HCT116 (cell line): ENCODE measurements at regions not wholly inside any gene's neighbourhood (a gene's known extent, or its start where the extent isn't known, plus 50 kb on each side); places are given as distances from the start of the nearest gene placed in this dataset.

Experiments used
- ATAC-seq: fragments of 200-7000 bp; cut with Tn5 transposase; 2 replicates; pipeline ENCODE4 v1.9.1; 2020; ENCODE audit warnings: mild to moderate bottlenecking, moderate library complexity
- BruUV-seq: library from RNA; stranded (reverse); fragments of 400-500 nt; replicated peaks from 2 replicates; lab custom pipeline; 2021; lab: Mats Ljungman, UMichigan
- CTCF ChIA-PET: fragments of 300-600 bp; sonication (Branson Sonifier 250); formaldehyde crosslinking; loops from one replicate; lab custom pipeline; 2021; ENCODE audit warnings: antibody characterized with exemption; lab: Charles Lee
- POLR2A ChIA-PET: fragments of 300-600, 350-600 bp; sonication (Branson Sonifier 250); formaldehyde crosslinking; loops from one replicate; lab custom pipeline; 2021; ENCODE audit warnings: antibody characterized with exemption; lab: Charles Lee
- RAD21 ChIA-PET, 2 experiments: fragments of 300-600 bp; sonication (Branson Sonifier 250); formaldehyde crosslinking; loops; one replicate each; lab custom pipeline; 2023; ENCODE audit warnings: low total read pairs in 2 of 2; ENCODE audit not compliant: uncharacterized antibody in 2 of 2, unreplicated experiment in 2 of 2, low non-redundant PET in 1 of 2; lab: Charles Lee
- DNase-seq: peaks from one replicate; pipeline ENCODE4 v3.0.0-alpha.2; 2010; ENCODE audit warnings: low read depth, low spot score
- H2AFZ ChIP-seq: fragments of 200-600 bp; shearing (Covaris generic), sonication (generic); 2 replicates; pipeline ENCODE4 v1.6.1; 2017; ENCODE audit warnings: low read depth, mixed run types, mixed read lengths, antibody characterized with exemption, low read length; ENCODE audit not compliant: poor library complexity, severe bottlenecking
- H3K27ac ChIP-seq: 2 replicates; pipeline ENCODE4 v1.5.1; 2012; ENCODE audit warnings: low read depth, low read length
- H3K27me3 ChIP-seq: fragments of 200-600 bp; sonication (generic); 2 replicates; pipeline ENCODE4 v1.6.1; 2016; ENCODE audit warnings: mixed run types, low read length, mixed read lengths; ENCODE audit not compliant: insufficient read depth
- H3K36me3 ChIP-seq, 2 experiments: fragments of 200-500 bp in 1 of 2; fragments of 200-600 bp in 1 of 2; sonication (Bioruptor generic) in 1 of 2; sonication (generic) in 1 of 2; 2 replicates each; pipeline versions ENCODE4 v1.5.1 to v1.6.1; 2014 to 2016; ENCODE audit warnings: low read length in 2 of 2, inconsistent platforms in 1 of 2, mixed read lengths in 1 of 2, mixed run types in 1 of 2; ENCODE audit not compliant: insufficient read depth in 2 of 2, control insufficient read depth in 1 of 2
- H3K4me1 ChIP-seq, 2 experiments: fragments of 200-600 bp in 1 of 2; sonication (generic) in 1 of 2; 2 replicates each; pipeline versions ENCODE4 v1.5.1 to v1.6.1; 2012 to 2017; ENCODE audit warnings: low read length in 2 of 2, inconsistent platforms in 1 of 2, mild to moderate bottlenecking in 1 of 2, mixed read lengths in 1 of 2, mixed run types in 1 of 2, moderate library complexity in 1 of 2; ENCODE audit not compliant: insufficient read depth in 2 of 2, control insufficient read depth in 1 of 2
- H3K4me2 ChIP-seq: fragments of 200-600 bp; sonication (generic); 2 replicates; pipeline ENCODE4 v1.6.1; 2017; ENCODE audit warnings: mixed run types, low read length, mixed read lengths
- H3K4me3 ChIP-seq, 2 experiments: fragments of 200-600 bp in 1 of 2; sonication (generic) in 1 of 2; replicated peaks in 1 of 2; 2 replicates each; pipeline ENCODE4 v1.5.1; 2011 to 2016; ENCODE audit warnings: low read length in 2 of 2, control low read depth in 1 of 2, low read depth in 1 of 2, mild to moderate bottlenecking in 1 of 2, mixed read lengths in 1 of 2, mixed run types in 1 of 2
- H3K79me2 ChIP-seq: fragments of 200-600 bp; sonication (generic); 2 replicates; pipeline ENCODE4 v1.6.1; 2017; ENCODE audit warnings: mild to moderate bottlenecking, mixed run types, low read length, moderate library complexity, mixed read lengths; ENCODE audit not compliant: insufficient read depth
- H3K9ac ChIP-seq: fragments of 200-600 bp; sonication (generic); 2 replicates; pipeline ENCODE4 v1.6.1; 2016; ENCODE audit warnings: low read length, mixed read lengths
- H3K9me2 ChIP-seq: fragments of 200-600 bp; sonication (generic), shearing (Covaris generic); 2 replicates; pipeline ENCODE4 v1.6.1; 2017; ENCODE audit warnings: mixed run types, mild to moderate bottlenecking, moderate library complexity; ENCODE audit not compliant: insufficient read depth
- H3K9me3 ChIP-seq, 2 experiments: fragments of 200-500 bp in 1 of 2; fragments of 200-600 bp in 1 of 2; sonication (Bioruptor generic) in 1 of 2; sonication (generic) in 1 of 2; 2 replicates each; pipeline ENCODE4 v1.6.1; 2014 to 2017; ENCODE audit warnings: low read length in 2 of 2, mixed read lengths in 2 of 2, inconsistent platforms in 1 of 2, low read depth in 1 of 2, mild to moderate bottlenecking in 1 of 2, mixed run types in 1 of 2, moderate library complexity in 1 of 2; ENCODE audit not compliant: control insufficient read depth in 1 of 2, insufficient read depth in 1 of 2
- H4K20me1 ChIP-seq: fragments of 200-600 bp; sonication (generic), shearing (Covaris generic); 2 replicates; pipeline ENCODE4 v1.6.1; 2017; ENCODE audit warnings: mixed run types, mild to moderate bottlenecking, moderate library complexity; ENCODE audit not compliant: insufficient read depth
- CBX3 ChIP-seq: IDR thresholded peaks from 2 replicates; pipeline ENCODE4 v1.6.1; 2012; ENCODE audit warnings: low read depth
- CEBPB ChIP-seq: IDR thresholded peaks from 2 replicates; pipeline ENCODE4 v1.6.1; 2012; ENCODE audit warnings: low read depth
- EZH2 ChIP-seq: fragments of 200-600 bp; sonication (generic); IDR thresholded peaks from 2 replicates; pipeline ENCODE4 v1.6.1; 2017; ENCODE audit warnings: antibody characterized with exemption, mixed run types
- FOSL1 ChIP-seq: IDR thresholded peaks from 2 replicates; pipeline ENCODE4 v1.6.1; 2012; ENCODE audit warnings: low read depth
- JUND ChIP-seq: IDR thresholded peaks from 2 replicates; pipeline ENCODE4 v1.6.1; 2012
- POLR2A ChIP-seq: IDR thresholded peaks from 2 replicates; pipeline ENCODE4 v1.7.0; 2011; ENCODE audit warnings: borderline replicate concordance; ENCODE audit not compliant: insufficient read depth, insufficient read length; ENCODE audit errors: extremely low read depth
- RAD21 ChIP-seq: IDR thresholded peaks from 2 replicates; pipeline ENCODE4 v1.6.1; 2012; ENCODE audit warnings: low read depth, mild to moderate bottlenecking
- SIN3A ChIP-seq: IDR thresholded peaks from 2 replicates; pipeline ENCODE4 v1.6.1; 2012; ENCODE audit warnings: low read depth
- SP1 ChIP-seq: IDR thresholded peaks from 2 replicates; pipeline ENCODE4 v1.6.1; 2012; ENCODE audit warnings: low read depth
- SRF ChIP-seq: IDR thresholded peaks from 2 replicates; pipeline ENCODE4 v1.6.1; 2012; ENCODE audit warnings: low read depth
- TCF7L2 ChIP-seq: IDR thresholded peaks from 2 replicates; pipeline ENCODE4 v1.7.0; 2011; ENCODE audit warnings: borderline replicate concordance, inconsistent platforms; ENCODE audit not compliant: insufficient read depth, insufficient read length; ENCODE audit errors: extremely low read depth
- ZFX ChIP-seq: fragments of 450-650 bp; IDR thresholded peaks from 2 replicates; pipeline ENCODE4 v1.6.1; 2017
- ZNF274 ChIP-seq: fragments of 200-500 bp; sonication (Bioruptor generic); IDR thresholded peaks from 2 replicates; pipeline ENCODE4 v1.6.1; 2014; ENCODE audit warnings: mild to moderate bottlenecking, low read depth, low read length, inconsistent platforms
- intact Hi-C: fragments of 100-400 bp; cut with micrococcal nuclease; formaldehyde crosslinking; loops from 2 replicates; pipeline ENCODE4 v1.10.0; 2022
- TF ChIP-seq, protein P1 (sequence below), 3 experiments: fragments of 200-600 bp in 1 of 3; sonication (generic) in 1 of 3; IDR thresholded peaks in 2 of 3; conservative IDR thresholded peaks in 1 of 3; 2 replicates each; pipeline ENCODE4 v1.5.1; 2012 to 2017; ENCODE audit warnings: low read depth in 2 of 3, low read length in 2 of 3, antibody characterized with exemption in 1 of 3, borderline replicate concordance in 1 of 3, control low read depth in 1 of 3, mild to moderate bottlenecking in 1 of 3, mixed read lengths in 1 of 3, mixed run types in 1 of 3, moderate library complexity in 1 of 3; ENCODE audit not compliant: insufficient read depth in 1 of 3
- TF ChIP-seq, protein P2 (sequence below): IDR thresholded peaks from 2 replicates; pipeline ENCODE4 v1.6.1; 2012
- TF ChIP-seq, protein P3 (sequence below): IDR thresholded peaks from 2 replicates; pipeline ENCODE4 v1.6.1; 2012
- TF ChIP-seq, protein P4 (sequence below): IDR thresholded peaks from 2 replicates; pipeline ENCODE4 v1.6.1; 2012; ENCODE audit warnings: low read depth
- TF ChIP-seq, protein P5 (sequence below): IDR thresholded peaks from 2 replicates; pipeline ENCODE4 v1.6.1; 2011; ENCODE audit warnings: mild to moderate bottlenecking, low read length, moderate library complexity; ENCODE audit not compliant: insufficient replicate concordance; ENCODE audit errors: extremely low read depth

DNA sequence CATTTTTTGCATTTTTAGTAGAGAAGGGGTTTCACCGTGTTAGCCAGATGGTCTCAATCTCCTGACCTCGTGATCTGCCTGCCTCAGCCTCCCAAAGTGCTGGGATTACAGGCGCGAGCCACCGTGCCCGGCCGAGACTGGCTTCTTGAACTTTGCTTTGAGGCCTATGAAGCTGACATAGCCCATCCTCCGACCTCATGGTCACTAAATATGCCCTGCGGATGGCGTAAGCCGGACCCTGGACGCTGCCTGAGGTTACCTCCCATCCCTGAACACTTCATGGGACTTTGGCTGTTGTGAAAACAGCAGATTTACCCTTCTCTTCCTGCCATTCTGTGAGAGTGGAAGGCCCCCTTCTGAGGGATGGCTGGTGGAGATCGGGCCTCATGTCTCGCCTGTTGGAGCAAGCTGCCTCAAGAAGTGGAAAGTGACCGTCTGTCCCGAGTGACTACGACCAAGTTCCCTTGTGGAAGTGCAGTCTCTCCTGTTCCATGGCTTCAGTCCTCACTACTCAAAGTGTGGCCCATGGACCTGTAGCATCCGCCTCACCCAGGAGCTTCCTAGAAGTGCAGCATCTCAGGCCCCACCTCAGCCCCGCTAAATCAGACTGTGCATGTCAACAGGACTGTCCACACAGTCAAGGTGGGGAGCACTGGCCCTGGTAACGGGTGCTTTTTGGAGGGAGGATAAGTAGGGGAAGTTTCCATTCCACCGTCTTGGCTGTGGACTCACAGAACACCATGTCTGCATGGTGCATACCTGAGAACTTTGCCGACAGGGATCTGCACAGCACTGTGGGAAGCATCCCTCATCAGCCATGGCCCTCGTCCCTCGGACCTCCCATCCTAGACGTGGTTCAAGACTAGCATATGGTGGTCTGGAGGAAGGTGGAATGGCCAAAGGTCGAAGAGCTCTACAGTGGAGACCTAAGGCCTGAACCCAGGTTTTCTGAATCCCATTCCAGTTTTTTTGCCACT, 210.5 kb upstream of the SHH start:
- ChIA-PET RAD21 (no interaction called here), CTCF (no interaction called here), POLR2A (no interaction called here)
- no peaks in the 10 kb centered on the region for H3K36me3 ChIP-seq
- H2AFZ ChIP-seq = no peak overlapping the region
- H3K9me3 ChIP-seq = no peaks in the 10 kb centered on the region
- H3K9me2 ChIP-seq = no peaks in the 10 kb centered on the region
- H3K9ac ChIP-seq = no peak overlapping the region
- intact Hi-C loops = no loop called here
- no peaks in the 10 kb centered on the region for H4K20me1 ChIP-seq
- DNase-seq = no peak
- H3K4me3 ChIP-seq = no peak overlapping the region
- no peak overlapping the region for H3K4me2 ChIP-seq
- ATAC-seq = no peak
- no peaks in the 10 kb centered on the region for H3K79me2 ChIP-seq
- H3K27me3 ChIP-seq = no peaks in the 10 kb centered on the region
- no peak overlapping the region for H3K27ac ChIP-seq
- BruUV-seq = no TSS peak
- H3K4me1 ChIP-seq = no peaks in the 10 kb centered on the region
- TF ChIP-seq EZH2 (no peak), SIN3A (no peak), RAD21 (no peak), SP1 (no peak), POLR2A (no peak), SRF (no peak), TCF7L2 (no peak), CEBPB (no peak), FOSL1 (no peak), CBX3 (no peak), ZNF274 (no peak), ZFX (no peak), JUND (no peak)
- TF ChIP-seq, protein P1, sequence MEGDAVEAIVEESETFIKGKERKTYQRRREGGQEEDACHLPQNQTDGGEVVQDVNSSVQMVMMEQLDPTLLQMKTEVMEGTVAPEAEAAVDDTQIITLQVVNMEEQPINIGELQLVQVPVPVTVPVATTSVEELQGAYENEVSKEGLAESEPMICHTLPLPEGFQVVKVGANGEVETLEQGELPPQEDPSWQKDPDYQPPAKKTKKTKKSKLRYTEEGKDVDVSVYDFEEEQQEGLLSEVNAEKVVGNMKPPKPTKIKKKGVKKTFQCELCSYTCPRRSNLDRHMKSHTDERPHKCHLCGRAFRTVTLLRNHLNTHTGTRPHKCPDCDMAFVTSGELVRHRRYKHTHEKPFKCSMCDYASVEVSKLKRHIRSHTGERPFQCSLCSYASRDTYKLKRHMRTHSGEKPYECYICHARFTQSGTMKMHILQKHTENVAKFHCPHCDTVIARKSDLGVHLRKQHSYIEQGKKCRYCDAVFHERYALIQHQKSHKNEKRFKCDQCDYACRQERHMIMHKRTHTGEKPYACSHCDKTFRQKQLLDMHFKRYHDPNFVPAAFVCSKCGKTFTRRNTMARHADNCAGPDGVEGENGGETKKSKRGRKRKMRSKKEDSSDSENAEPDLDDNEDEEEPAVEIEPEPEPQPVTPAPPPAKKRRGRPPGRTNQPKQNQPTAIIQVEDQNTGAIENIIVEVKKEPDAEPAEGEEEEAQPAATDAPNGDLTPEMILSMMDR (IDR thresholded peaks at IDR 0.05 in 2 of 3, conservative IDR thresholded peaks at IDR 0.05 in 1 of 3; ENCODE audit: borderline replicate concordance in 1 of 3, insufficient read depth in 1 of 3, low read depth in 2 of 3, low read length in 2 of 3) = no peak
- TF ChIP-seq, protein P2, sequence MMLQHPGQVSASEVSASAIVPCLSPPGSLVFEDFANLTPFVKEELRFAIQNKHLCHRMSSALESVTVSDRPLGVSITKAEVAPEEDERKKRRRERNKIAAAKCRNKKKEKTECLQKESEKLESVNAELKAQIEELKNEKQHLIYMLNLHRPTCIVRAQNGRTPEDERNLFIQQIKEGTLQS = no peak
- TF ChIP-seq, protein P3, sequence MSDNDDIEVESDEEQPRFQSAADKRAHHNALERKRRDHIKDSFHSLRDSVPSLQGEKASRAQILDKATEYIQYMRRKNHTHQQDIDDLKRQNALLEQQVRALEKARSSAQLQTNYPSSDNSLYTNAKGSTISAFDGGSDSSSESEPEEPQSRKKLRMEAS = no peak
- TF ChIP-seq, protein P4, sequence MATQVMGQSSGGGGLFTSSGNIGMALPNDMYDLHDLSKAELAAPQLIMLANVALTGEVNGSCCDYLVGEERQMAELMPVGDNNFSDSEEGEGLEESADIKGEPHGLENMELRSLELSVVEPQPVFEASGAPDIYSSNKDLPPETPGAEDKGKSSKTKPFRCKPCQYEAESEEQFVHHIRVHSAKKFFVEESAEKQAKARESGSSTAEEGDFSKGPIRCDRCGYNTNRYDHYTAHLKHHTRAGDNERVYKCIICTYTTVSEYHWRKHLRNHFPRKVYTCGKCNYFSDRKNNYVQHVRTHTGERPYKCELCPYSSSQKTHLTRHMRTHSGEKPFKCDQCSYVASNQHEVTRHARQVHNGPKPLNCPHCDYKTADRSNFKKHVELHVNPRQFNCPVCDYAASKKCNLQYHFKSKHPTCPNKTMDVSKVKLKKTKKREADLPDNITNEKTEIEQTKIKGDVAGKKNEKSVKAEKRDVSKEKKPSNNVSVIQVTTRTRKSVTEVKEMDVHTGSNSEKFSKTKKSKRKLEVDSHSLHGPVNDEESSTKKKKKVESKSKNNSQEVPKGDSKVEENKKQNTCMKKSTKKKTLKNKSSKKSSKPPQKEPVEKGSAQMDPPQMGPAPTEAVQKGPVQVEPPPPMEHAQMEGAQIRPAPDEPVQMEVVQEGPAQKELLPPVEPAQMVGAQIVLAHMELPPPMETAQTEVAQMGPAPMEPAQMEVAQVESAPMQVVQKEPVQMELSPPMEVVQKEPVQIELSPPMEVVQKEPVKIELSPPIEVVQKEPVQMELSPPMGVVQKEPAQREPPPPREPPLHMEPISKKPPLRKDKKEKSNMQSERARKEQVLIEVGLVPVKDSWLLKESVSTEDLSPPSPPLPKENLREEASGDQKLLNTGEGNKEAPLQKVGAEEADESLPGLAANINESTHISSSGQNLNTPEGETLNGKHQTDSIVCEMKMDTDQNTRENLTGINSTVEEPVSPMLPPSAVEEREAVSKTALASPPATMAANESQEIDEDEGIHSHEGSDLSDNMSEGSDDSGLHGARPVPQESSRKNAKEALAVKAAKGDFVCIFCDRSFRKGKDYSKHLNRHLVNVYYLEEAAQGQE = no peak
- TF ChIP-seq, protein P5, sequence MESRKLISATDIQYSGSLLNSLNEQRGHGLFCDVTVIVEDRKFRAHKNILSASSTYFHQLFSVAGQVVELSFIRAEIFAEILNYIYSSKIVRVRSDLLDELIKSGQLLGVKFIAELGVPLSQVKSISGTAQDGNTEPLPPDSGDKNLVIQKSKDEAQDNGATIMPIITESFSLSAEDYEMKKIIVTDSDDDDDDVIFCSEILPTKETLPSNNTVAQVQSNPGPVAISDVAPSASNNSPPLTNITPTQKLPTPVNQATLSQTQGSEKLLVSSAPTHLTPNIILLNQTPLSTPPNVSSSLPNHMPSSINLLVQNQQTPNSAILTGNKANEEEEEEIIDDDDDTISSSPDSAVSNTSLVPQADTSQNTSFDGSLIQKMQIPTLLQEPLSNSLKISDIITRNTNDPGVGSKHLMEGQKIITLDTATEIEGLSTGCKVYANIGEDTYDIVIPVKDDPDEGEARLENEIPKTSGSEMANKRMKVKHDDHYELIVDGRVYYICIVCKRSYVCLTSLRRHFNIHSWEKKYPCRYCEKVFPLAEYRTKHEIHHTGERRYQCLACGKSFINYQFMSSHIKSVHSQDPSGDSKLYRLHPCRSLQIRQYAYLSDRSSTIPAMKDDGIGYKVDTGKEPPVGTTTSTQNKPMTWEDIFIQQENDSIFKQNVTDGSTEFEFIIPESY = no peak
